ENCODE measurements at regions not wholly inside any gene's neighbourhood (a gene's known extent, or its start where the extent isn't known, plus 50 kb on each side); places are given as distances from the start of the nearest gene placed in this dataset.

DNA sequence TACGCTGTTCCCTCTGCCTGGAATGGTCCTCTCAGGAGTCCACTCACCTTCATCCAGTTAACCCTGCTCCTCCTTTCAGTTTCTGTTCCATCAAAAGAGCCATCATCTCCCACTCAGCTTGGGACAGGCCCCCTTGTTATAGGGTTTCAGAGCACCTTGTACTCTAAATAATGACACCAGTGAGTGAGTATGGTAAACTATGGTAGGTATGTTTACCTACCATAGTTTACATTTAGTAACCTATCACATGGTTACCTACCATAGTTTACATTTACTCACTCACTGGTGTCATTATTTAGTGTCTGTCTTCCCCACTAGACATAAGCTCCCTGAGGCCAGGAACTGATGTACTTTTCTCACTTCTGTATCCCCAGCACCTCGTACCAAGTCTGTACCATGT lies 130.2 kb upstream of the SESN3 start:
- TF ChIP-seq, protein P1, sequence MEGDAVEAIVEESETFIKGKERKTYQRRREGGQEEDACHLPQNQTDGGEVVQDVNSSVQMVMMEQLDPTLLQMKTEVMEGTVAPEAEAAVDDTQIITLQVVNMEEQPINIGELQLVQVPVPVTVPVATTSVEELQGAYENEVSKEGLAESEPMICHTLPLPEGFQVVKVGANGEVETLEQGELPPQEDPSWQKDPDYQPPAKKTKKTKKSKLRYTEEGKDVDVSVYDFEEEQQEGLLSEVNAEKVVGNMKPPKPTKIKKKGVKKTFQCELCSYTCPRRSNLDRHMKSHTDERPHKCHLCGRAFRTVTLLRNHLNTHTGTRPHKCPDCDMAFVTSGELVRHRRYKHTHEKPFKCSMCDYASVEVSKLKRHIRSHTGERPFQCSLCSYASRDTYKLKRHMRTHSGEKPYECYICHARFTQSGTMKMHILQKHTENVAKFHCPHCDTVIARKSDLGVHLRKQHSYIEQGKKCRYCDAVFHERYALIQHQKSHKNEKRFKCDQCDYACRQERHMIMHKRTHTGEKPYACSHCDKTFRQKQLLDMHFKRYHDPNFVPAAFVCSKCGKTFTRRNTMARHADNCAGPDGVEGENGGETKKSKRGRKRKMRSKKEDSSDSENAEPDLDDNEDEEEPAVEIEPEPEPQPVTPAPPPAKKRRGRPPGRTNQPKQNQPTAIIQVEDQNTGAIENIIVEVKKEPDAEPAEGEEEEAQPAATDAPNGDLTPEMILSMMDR (IDR thresholded peaks at IDR 0.05), result no peak
- TF ChIP-seq RAD21 (IDR thresholded peaks at IDR 0.05; ENCODE audit: low read length) (no peak), POLR2AphosphoS5 (IDR thresholded peaks at IDR 0.05; ENCODE audit: low read depth, low read length) (no peak), TCF12 (IDR thresholded peaks at IDR 0.05) (no peak)
- TF ChIP-seq, protein P2, sequence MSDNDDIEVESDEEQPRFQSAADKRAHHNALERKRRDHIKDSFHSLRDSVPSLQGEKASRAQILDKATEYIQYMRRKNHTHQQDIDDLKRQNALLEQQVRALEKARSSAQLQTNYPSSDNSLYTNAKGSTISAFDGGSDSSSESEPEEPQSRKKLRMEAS (IDR thresholded peaks at IDR 0.05; ENCODE audit: low read depth), result no peak
- TF ChIP-seq, protein P3, sequence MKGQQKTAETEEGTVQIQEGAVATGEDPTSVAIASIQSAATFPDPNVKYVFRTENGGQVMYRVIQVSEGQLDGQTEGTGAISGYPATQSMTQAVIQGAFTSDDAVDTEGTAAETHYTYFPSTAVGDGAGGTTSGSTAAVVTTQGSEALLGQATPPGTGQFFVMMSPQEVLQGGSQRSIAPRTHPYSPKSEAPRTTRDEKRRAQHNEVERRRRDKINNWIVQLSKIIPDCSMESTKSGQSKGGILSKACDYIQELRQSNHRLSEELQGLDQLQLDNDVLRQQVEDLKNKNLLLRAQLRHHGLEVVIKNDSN (IDR thresholded peaks at IDR 0.05; ENCODE audit: borderline replicate concordance, low read depth), result no peak
